ENCODE measurements at regions not wholly inside any gene's neighbourhood (a gene's known extent, or its start where the extent isn't known, plus 50 kb on each side); places are given as distances from the start of the nearest gene placed in this dataset.

- H3K27ac ChIP-seq (ENCODE audit: low read depth, low read length), result no peak overlapping the region
- DNase-seq (ENCODE audit: insufficient read length, low spot score, missing footprints), result no peak
- no peaks in the 10 kb centered on the region for H3K27me3 ChIP-seq (ENCODE audit: insufficient read depth, low read length)
- H2AFZ ChIP-seq (ENCODE audit: low read length), result no peak overlapping the region
- H3K4me3 ChIP-seq (ENCODE audit: insufficient read depth, low read length), result no peak overlapping the region
- H3K79me2 ChIP-seq (ENCODE audit: insufficient read depth, low read length), result no peaks in the 10 kb centered on the region
- no peak overlapping the region for H3K4me2 ChIP-seq (ENCODE audit: insufficient read depth, low read length)
- TF ChIP-seq CTCF (IDR thresholded peaks at IDR 0.05; ENCODE audit: extremely low read depth, low read depth, low read length), result no peak
- H3K36me3 ChIP-seq (ENCODE audit: insufficient read depth, low read length), result no peaks in the 10 kb centered on the region
- no peaks in the 10 kb centered on the region for H4K20me1 ChIP-seq (ENCODE audit: insufficient read depth, low read length)
- H3K9me3 ChIP-seq (ENCODE audit: low read depth, low read length), result no peaks in the 10 kb centered on the region
- no peaks in the 10 kb centered on the region for H3K4me1 ChIP-seq (ENCODE audit: insufficient read depth, low read length)
Observed at GRCh38 chr1:228884615-228885566, 149.6 kb downstream of the RHOU start.

- Histone ChIP-seq H3K4me2 (ENCODE audit: insufficient read depth, low read length) (no peak overlapping the region), H3K79me2 (ENCODE audit: insufficient read depth, low read length) (no peaks in the 10 kb centered on the region), H2AFZ (ENCODE audit: low read length) (no peak overlapping the region), H4K20me1 (ENCODE audit: insufficient read depth, low read length) (no peaks in the 10 kb centered on the region), H3K36me3 (ENCODE audit: insufficient read depth, low read length) (no peaks in the 10 kb centered on the region), H3K4me1 (ENCODE audit: insufficient read depth, low read length) (no peaks in the 10 kb centered on the region), H3K27ac (ENCODE audit: low read depth, low read length) (no peak overlapping the region), H3K27me3 (ENCODE audit: insufficient read depth, low read length) (no peaks in the 10 kb centered on the region), H3K9me3 (ENCODE audit: low read depth, low read length) (no peaks in the 10 kb centered on the region), H3K4me3 (ENCODE audit: insufficient read depth, low read length) (no peak overlapping the region)
- no peak for TF ChIP-seq CTCF (IDR thresholded peaks at IDR 0.05; ENCODE audit: extremely low read depth, low read depth, low read length)
- DNase-seq (ENCODE audit: insufficient read length, low spot score, missing footprints), result no peak
Observed at GRCh38 chr1:228885845-228886244, 150.6 kb downstream of the RHOU start.

- Histone ChIP-seq H3K27ac (ENCODE audit: low read depth, low read length) (no peak overlapping the region), H3K4me1 (ENCODE audit: insufficient read depth, low read length) (no peaks in the 10 kb centered on the region), H3K4me3 (ENCODE audit: insufficient read depth, low read length) (no peak overlapping the region), H4K20me1 (ENCODE audit: insufficient read depth, low read length) (no peaks in the 10 kb centered on the region), H3K36me3 (ENCODE audit: insufficient read depth, low read length) (no peaks in the 10 kb centered on the region), H3K4me2 (ENCODE audit: insufficient read depth, low read length) (no peak overlapping the region), H3K79me2 (ENCODE audit: insufficient read depth, low read length) (no peaks in the 10 kb centered on the region), H3K27me3 (ENCODE audit: insufficient read depth, low read length) (no peaks in the 10 kb centered on the region), H2AFZ (ENCODE audit: low read length) (no peak overlapping the region), H3K9me3 (ENCODE audit: low read depth, low read length) (no peaks in the 10 kb centered on the region)
- no peak for DNase-seq (ENCODE audit: insufficient read length, low spot score, missing footprints)
- TF ChIP-seq CTCF (IDR thresholded peaks at IDR 0.05; ENCODE audit: extremely low read depth, low read depth, low read length), result no peak
Observed at GRCh38 chr1:228887101-228887500, 151.8 kb downstream of the RHOU start.

DNA sequence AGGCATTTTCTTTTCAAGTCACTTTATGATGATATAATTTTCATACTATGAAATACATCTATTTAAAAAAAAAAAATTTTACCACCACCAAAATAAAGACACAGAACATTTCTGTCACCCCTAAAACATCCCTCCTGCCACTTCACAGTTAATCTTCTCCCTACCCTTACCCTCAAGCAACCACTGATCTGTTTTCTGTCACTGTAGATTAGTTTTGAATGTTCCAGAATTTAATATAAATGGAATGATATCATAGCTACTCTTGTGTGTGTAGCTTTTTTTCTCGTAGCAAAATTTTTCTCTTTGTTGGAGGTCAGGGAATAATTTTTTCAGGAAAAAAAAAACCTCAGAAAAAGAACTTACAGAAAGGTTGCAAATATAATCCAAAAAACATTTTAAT is 152.7 kb downstream of the RHOU start:
- TF ChIP-seq CTCF (IDR thresholded peaks at IDR 0.05; ENCODE audit: extremely low read depth, low read depth, low read length), result no peak
- H3K36me3 ChIP-seq (ENCODE audit: insufficient read depth, low read length), result no peaks in the 10 kb centered on the region
- H3K27me3 ChIP-seq (ENCODE audit: insufficient read depth, low read length), result no peaks in the 10 kb centered on the region

More for the DNA sequence above, 152.7 kb downstream of the RHOU start:
- Histone ChIP-seq H3K4me2 (ENCODE audit: insufficient read depth, low read length) (no peak overlapping the region), H3K27ac (ENCODE audit: low read depth, low read length) (no peak overlapping the region), H3K4me3 (ENCODE audit: insufficient read depth, low read length) (no peak overlapping the region), H4K20me1 (ENCODE audit: insufficient read depth, low read length) (no peaks in the 10 kb centered on the region), H3K79me2 (ENCODE audit: insufficient read depth, low read length) (no peaks in the 10 kb centered on the region), H2AFZ (ENCODE audit: low read length) (no peak overlapping the region), H3K4me1 (ENCODE audit: insufficient read depth, low read length) (no peaks in the 10 kb centered on the region), H3K9me3 (ENCODE audit: low read depth, low read length) (no peaks in the 10 kb centered on the region)
- DNase-seq (ENCODE audit: insufficient read length, low spot score, missing footprints), result no peak
